NOMO-1 treated with DMSO at 0.1 percent for 48 hours (cell line): ENCODE measurements at regions not wholly inside any gene's neighbourhood (a gene's known extent, or its start where the extent isn't known, plus 50 kb on each side); places are given as distances from the start of the nearest gene placed in this dataset.

Experiments
- DNase-seq: peaks from one replicate; lab custom pipeline; 2025; ENCODE audit not compliant: unreplicated experiment; lab: John Stamatoyannopoulos, UW

DNA sequence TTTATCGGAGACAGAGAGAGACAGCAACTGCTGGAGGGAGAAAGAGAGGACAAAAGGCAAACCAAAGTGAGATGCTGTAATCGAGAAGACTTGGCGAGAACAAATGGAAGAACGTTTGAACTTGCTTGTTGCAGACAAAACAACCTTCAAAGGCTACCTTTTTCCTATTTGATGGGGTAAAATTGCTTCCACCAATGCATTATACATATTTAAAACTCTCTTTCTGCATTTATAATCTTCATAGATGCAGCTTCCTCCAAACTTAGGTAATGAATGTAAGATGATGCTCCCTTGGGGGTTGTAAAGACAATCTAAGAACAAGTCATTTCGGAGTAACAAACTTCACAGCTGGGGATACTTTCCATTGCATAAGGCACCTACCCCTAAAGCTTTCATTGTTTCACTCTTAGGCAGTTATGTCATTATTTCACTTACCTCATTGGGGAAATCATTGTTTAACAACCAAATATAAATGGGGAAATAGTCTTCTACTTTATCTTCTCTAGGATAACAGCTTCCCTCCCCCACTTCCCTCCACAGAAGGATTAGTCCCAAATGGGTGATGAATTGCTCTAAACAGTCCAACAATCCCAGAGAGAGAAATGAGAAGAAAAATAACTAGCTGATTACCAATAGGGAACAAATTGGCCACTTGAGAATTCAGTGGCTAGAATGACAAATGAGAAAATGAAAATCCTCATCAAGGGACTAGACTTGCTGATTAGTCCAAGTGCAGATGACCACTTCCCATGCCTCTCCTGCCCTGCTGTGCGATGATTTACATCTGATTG lies 269.8 kb upstream of the ADAMTS9 start:
- DNase-seq, result no peak

DNA sequence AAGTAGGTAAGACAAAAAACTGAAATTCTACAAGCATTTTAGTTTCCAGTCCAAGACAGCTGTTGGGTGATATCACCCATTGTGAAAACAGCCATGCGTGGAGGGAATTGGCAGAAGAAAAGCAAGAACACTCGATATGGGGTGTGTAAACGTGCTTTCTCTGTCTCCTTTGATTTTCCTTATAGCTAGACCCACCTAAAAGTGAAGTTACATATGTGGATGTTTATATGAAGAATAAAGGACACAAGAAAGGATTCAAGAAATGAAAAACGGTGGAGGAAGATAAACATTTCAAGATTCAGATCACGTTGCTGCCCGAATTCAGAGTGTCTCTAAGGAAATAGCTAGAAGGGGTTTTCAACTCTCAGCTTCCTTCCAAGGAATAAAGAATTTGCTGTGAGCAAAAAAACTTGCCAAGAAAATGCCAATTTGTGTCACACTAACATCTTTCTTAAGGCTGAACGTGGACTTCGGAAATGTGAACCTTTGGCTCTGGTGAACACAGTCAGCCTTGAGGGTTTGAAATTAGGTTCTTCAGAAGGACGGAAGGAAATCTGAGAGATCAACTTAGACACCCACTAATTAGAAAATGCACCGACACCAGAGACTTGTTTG lies 269.0 kb upstream of the ADAMTS9 start:
- no peak for DNase-seq

DNA sequence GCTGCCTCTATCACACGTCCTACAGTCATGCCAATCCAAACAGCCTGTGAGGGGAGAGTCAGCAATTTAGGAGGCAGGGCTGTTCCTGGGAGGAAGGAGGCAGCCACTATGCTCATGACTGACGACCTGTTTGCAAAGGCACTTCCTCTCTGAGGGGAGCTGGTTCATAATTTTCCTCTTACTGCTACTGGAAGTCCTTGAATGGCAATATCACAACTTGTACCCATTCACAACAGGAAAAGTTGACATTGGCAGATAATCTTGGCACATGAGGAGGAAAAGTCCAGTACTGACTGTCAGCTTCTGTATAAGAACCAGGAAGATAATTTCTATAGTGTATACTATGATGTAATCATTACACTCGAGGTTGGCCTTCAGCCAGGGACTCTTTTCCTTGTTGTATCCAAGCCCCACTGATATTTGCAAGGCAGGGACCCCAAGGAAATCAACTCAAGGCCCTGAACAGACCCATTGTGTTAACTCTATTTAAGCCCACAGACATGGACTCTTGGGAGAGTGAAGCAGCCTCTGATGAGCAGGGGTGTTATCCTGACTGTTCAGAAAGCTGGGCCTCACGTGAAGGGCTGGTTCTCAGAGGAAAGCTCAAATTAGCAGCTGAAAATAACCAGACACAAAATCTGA lies 267.3 kb upstream of the ADAMTS9 start:
- no peak for DNase-seq

DNA sequence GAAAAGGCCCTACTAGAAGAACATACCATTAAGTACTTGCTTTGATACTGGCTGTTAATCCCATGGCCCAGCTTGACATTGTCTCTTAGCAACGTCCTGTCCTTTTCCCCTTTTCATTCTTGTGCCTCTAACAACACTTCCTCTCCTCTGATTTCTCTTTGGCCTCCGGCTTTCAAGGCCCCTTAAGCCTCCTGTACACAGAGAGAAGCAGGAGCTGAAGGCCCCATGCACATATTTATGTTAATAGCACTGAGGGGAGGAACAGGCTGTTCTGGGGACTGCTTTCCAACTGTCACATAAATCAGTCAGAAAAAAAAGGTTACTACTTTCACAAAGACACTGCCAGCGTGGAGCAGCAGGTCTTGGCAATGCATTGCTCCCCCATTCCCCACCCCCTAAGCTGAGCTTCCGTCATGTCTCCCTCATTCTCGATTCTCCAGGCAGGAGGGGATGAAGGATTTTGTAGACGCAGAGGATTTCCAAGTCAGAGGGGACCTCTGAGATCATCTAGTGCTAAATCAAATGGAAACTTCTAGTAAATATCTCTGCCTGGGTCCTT lies 257.4 kb upstream of the ADAMTS9 start:
- DNase-seq, result no peak

DNA sequence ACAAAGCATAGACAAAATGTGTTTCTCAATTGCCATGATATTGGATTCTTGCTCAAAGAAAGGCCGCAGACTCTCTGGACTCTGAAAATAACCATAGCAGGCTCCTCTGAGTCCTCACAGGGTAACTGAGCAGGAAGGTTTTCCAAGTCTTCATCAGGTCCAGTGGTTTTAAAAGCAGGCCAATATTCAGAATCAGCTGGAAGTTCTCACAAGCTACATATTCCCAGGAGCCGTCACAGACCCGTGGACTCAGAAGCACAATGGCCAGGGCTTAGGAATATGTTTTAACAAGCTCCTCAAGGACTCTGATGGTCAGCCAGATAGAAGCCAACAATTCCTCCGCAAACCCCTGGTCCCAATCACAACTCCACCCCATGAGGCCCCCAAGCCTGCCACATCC lies 256.1 kb upstream of the ADAMTS9 start:
- DNase-seq, result no peak

DNA sequence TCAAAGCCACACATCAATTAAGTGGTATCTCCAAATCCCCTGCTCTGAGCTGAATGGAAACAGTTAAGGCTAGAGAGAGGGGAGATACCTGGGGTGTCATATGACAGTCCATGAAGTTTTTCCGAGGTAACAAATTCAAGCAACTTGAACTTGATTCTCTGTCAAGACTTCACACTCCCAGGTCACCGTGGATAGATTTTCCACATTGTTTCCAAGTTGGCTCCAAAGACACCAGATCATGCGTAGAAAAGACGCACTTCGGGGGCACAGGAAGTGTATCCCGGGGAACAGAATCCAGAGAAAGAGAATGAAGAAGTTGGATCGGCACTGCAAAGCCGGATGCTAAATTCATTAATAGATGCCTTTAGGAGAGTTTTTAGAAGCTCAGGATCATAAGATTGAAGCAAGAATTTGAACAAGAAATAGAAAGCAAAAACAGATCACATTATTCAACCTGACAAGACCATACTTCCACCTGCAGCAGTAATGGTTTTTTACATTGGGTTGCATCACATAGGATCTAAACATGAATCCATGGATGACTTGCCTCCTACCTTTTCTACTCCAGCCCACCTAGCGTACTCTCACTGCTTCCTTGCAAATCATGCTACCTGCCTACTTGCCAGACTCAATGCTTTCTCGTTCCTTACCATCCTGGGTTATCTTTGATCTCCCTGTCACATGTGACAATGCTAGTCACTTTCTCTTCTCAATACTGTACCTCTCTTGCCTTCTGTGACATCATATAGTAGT lies 253.0 kb upstream of the ADAMTS9 start:
- DNase-seq, result no peak

DNA sequence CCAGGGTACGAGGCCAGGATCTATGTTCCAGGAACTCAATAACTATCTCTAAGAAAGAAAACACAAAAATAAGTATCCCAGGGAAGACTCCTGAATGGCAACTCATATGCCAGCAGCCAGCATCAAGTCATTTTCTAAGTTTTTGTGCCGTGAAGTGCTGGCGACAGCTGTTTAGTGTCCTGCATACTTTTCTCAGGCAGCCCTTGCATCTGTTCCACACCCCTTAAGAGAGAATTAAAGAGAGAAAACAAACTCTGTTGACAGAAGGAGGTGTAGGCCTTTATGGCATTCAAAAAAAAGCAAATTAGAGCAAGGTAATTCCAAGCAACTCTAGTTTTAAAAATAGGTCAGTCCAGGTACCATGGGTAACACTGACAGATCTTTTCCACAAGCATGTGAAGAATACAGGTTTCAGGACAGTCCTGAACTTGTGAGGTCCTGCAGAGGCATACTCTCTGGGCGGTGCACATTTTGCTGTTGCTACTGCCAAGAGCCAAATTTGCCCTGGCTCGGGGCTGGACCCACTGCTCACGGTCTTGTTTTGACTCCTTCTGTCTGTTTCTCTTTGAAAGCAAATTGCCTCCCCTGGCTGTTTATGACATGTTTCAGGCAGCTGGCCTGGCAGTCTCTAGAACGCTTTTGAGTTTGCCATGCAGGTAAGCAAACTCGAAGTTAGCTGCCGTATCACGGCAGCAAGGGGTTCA lies 252.1 kb upstream of the ADAMTS9 start:
- DNase-seq, result no peak

DNA sequence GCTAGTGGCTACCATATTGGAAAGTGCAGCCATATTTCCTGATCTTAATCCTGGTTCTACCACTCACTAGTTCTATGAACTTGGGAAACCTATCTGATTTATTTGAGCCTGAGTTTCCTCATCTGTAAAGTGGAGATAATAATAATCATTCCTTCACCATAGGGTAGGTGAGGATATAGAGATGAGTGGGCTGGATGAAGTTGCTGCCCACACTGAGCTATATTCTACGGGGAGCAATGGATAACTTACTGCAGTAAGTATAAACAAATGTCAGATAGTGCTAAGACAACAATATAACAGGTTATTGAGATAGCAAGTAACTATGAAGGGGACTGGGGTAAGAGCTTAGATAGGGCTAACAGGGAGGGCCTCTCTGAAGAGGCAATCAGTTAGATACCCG lies 251.5 kb upstream of the ADAMTS9 start:
- no peak for DNase-seq

DNA sequence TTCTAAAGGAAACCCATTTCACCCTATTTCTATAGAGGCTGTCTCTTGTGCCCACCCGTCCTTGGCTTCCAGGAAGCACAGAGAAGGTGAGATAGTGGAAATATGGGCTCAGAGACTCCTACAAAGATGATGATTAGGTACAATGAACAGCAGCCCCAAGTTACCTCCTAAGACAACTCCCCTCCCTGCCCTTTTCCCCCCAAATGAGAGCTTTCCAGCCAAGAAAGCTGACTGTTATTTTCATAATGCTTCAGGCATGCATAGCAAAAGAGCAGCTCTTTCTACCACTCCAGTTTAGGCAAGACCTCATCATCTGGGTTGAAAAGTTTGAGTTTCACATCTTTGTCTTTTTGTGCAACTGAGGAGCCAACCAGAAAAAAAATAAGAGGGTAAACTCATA lies 248.8 kb upstream of the ADAMTS9 start:
- no peak for DNase-seq

DNA sequence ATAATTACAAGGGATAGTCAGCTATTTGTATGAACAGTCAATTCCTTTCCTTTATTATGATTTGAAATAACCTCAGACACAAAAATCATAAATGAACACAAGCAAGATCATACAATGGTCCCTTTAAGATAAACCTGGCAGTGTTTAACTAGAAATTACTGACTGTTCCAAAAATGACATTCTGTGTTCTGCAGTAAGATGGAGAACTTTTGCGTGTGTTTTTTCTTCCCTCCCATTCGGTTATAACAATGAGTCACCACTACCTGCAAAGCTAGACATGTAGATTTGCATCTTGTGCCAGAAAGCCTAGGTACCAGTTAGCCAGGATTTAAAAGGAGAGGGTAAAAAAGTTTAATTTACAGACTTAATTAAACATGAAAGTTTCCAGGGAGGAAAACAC lies 248.2 kb upstream of the ADAMTS9 start:
- DNase-seq, result no peak

DNA sequence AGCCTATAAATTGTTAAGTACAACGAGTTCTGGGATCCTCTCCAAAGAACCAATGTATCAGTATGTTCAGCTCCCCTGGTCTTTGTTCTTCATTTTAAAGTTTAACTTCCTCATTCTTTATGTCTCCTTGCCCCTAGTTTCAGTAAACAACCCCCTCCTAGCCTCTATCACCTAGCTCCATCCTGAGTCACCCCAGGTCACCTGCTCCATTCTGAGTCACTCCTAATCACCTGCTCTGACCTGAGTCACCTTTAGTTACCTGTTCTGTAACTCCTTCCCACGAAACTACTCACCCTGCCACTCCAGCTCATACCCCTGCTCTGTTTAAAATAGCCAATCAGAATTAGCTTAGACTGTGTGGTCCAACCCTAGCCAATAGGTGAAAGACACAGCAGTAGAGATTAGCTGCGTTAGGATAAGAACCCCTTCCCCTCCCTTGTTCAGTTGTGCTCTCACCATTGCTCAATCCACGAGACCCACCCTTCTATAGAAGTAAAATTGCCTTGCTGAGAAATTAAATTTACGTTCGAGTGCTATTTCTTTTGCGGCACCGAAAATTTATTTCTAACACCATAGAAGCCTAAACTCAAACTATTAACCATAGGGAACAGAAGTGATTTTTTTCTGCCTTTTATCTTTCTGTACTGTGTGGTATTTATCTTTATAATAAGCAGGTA lies 245.0 kb upstream of the ADAMTS9 start:
- DNase-seq, result no peak

DNA sequence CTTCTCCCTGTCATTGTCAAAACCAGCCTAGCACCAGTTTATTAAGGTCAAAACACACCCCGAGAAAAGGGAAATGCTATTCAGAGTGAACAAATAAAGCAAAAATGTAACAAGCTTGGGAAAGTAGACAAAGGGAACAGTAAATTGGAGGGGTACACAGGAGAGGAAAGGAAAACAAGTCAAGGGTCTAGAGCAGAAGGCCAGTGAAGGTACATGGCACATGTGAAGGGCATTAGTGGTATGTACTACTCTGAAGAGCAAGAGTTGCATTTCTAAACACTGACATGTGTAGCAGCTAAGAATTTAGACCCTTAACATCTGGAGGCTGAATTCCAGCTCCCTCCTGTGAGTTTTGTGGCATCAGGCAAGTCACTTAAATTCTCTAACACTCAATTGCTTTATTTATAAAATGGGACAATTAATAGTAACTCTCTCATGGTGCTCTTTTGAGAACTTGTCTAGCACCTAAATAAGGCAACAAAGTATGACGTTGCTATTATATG lies 244.3 kb upstream of the ADAMTS9 start:
- no peak for DNase-seq

DNA sequence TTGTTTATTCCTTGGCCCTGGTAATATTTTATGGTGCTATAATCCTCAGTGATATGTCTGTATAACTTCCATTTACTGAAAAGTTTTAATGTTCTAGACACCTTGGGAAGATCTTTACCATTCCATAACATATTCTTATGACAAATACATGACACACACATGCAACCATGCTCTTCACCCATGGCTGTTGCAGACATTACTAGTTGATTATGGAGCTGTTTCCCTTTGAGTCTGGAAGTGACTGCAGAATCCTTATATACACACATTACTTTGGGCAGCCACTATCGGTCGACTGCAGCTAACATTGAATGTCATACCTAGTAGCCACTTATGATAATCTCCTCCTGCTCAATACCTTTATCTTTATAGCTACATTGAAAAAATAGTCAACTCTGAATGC lies 243.1 kb upstream of the ADAMTS9 start:
- DNase-seq, result no peak

DNA sequence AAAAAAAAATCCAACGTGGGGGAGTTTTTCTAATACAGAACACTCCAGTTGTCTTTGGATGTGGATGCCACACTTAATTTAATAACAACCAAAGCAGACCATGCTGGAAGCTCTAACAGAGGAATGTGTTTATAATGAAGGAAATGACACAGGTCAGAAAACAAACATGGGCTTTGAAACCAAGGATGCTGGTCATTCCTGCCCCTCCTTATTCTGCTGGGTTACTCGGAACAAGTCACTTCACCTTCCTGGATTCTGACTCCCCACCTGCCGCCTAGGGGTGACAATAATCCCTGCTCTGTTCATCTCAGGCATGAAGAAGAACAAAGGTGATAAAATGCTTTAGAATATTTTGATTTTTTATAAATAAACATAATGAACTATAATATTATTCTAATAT lies 240.9 kb upstream of the ADAMTS9 start:
- no peak for DNase-seq

DNA sequence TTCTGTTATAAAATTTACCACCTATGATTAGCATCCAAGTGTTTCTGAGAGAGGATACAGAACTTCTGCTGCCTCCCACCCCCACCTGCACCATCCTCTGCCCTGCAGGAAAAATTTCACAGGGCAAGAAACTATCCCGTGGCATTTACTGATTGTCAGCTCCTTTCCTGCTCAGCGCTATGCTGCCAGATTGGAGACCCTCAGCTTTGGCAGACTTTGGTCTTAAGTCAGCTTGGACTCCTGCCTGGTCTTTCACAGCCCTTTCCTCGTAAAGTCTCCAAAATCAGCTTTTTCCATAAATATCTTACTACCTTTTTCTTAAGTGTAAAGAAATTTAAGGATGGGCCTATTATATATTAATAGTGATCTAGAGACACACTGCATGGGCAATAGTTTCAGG lies 239.9 kb upstream of the ADAMTS9 start:
- no peak for DNase-seq

DNA sequence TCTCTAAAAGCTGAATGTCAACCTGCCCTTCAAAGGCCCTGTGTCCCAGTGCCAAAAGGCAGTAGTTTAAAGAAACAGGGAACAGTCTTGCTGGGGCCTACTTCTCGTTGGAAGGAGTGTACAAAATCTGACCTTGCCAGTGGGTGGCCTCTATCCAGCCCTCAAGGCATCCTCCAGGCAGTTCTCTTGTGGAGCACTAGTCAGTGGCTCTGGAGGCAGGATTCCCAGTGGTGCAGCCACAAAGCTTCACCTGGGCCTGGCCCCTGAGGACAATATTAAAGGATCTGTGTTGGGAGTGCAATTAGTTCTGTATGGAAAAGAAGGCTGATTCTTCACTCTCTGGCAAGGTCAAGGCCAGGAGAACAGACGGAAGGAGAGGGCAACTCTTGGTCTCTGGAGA lies 237.8 kb upstream of the ADAMTS9 start:
- no peak for DNase-seq

DNA sequence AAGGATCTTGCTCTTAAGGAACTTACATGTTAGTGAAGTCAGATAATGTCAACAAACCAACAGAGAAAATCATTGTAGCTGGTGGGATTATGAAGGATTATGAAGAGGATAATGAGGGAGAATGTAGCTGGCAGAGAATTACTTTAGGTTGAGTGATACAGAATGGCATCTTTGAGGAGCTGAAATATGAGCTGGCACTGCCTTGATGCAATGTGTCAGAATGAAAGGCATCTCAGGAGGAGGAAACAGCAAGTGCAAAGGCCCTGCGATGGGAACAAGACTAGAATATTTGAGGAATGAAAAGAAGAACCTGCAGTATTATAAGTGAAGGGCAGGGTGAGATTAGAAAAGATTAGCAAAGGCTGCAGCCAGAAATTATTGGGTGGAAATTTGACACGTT lies 237.2 kb upstream of the ADAMTS9 start:
- DNase-seq, result no peak

DNA sequence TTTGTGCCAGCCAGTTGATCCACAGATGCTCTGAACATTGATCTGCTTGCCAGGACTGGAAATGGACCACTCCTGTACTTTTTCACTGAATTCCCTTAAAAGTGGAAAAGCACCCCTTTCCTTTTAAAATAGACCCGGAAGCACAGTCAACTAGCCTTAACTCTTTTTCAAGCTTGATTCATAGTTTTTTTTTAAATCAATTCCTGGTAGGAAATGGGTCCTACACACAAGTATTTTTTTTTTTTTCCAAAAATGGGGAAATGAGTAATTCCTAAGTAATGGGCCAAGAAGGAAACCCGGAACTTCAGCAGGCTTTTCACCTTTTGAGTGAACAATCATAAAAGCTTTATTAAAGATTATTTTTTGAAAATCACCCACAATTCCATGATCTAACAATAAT lies 234.4 kb upstream of the ADAMTS9 start:
- DNase-seq, result no peak

DNA sequence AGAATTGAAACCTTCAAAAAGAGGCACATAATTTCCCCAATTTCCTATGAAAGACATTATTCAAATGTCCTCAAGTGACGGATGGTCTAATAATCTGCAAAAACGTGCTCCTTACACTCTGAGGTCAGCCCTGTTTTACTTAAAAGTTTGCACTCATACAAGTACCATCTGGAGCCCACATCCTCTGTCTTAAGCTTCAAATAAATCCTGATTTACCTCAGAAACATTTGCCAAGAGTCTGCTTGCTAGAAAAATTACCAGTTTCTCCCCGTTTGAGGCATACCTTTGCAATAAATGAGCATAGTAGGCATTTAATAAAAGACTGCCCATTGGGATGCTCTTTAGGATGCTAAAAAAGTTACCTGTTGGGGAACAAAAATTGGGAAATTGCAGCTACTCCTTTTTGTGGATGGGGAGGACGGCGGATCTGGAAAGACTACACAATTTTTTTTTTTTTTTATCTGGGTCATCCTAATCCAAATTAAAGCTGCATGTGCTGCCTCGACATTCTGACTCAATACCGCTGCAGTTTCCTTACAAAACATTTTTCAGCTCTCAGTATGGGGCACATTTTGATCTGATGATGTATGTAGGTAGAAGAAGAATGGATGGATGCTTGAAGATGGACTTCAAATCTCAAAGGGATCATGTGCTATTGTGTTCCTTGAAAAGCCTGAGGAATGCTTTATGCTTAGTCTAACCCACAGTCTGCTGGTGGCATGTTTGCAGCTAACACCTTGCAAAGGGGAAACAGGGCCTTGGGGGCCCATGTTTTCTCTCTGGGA lies 233.7 kb upstream of the ADAMTS9 start:
- DNase-seq, result no peak
